Lung (tissue), 11 donors: ENCODE measurements at regions not wholly inside any gene's neighbourhood (a gene's known extent, or its start where the extent isn't known, plus 50 kb on each side); places are given as distances from the start of the nearest gene placed in this dataset.

ENCODE experiments used
- ATAC-seq: fragments of 200-7000 bp; cut with Tn5 transposase; one replicate; pipeline ENCODE4 v1.9.1; 2020; ENCODE audit warnings: moderate number of reproducible peaks; ENCODE audit not compliant: insufficient read depth, low FRiP score
- DNase-seq, 3 donors: peaks; one replicate each; pipeline ENCODE4 v3.0.0-alpha.2; 2013 to 2017
- H3K27ac ChIP-seq, 2 donors: one replicate each; pipeline ENCODE4 v1.5.1; 2013; ENCODE audit warnings: mild to moderate bottlenecking in 2 of 2, moderate library complexity in 2 of 2, control low read depth in 1 of 2, inconsistent platforms in 1 of 2, low read depth in 1 of 2, low read length in 1 of 2
- H3K27me3 ChIP-seq, 3 donors: one replicate each; pipeline ENCODE4 v1.5.1; 2013; ENCODE audit warnings: low read length in 2 of 3; ENCODE audit not compliant: control insufficient read depth in 3 of 3, insufficient read depth in 3 of 3
- H3K36me3 ChIP-seq, 4 donors: one replicate each; pipeline ENCODE4 v1.5.1; 2013; ENCODE audit warnings: low read length in 4 of 4, mild to moderate bottlenecking in 1 of 4, moderate library complexity in 1 of 4; ENCODE audit not compliant: control insufficient read depth in 4 of 4, insufficient read depth in 4 of 4
- H3K4me1 ChIP-seq, 5 donors: one replicate each; pipeline ENCODE4 v1.5.1; 2013; ENCODE audit warnings: low read length in 5 of 5, mild to moderate bottlenecking in 2 of 5, moderate library complexity in 1 of 5; ENCODE audit not compliant: control insufficient read depth in 5 of 5, insufficient read depth in 5 of 5
- H3K4me3 ChIP-seq: one replicate; pipeline ENCODE4 v1.5.1; 2013; ENCODE audit warnings: mild to moderate bottlenecking, control low read depth, moderate library complexity
- H3K9ac ChIP-seq, 2 donors: one replicate each; pipeline ENCODE4 v1.5.1; 2013; ENCODE audit warnings: low read length in 2 of 2, control low read depth in 1 of 2; ENCODE audit not compliant: insufficient read depth in 1 of 2
- H3K9me3 ChIP-seq, 4 donors: one replicate each; pipeline ENCODE4 v1.5.1; 2013; ENCODE audit warnings: low read length in 3 of 4, mild to moderate bottlenecking in 1 of 4, moderate library complexity in 1 of 4; ENCODE audit not compliant: control insufficient read depth in 4 of 4, insufficient read depth in 3 of 4
- WGBS, 2 donors: extraction: QIAGEN DNeasy Blood & Tissue Kit; methylation state at CpG; one replicate each; pipeline ENCODE4 v1.1.7; 2013; 5-methylcytosine and 5-hydroxymethylcytosine counted together
- TF ChIP-seq, protein P1 (sequence below): IDR thresholded peaks from 2 replicates; pipeline ENCODE4 v1.5.1; 2012; ENCODE audit warnings: mild to moderate bottlenecking; ENCODE audit errors: control extremely low read depth, extremely low read depth
- donor health status: control.
- donor health status: control.
- donor health status: Bipolar disorder and iron deficiency.
- donor health status: healthy.
- donor health status: DM: yes; HTN: yes; CAD: no.

DNA sequence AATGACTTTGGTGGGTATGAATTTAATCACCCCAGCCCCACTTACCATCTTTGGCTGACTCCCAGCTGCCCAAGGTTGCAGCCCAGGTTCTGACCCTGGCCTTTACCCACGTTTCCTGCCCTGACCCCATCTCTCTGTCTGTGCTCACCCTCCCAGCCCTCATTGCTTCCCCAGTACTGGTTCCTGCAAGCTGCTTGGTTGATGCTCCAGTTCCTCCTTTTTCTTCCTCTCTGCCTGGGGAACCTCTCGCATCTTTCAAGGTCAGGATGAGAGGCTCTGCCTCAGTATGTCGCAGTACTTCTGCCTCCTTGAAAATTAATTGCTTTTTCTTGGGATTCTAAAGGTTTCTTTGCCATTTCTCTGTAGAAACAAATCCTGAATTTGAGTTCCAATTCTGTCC lies 263.8 kb upstream of the ZNF32 start:
- Histone ChIP-seq H3K27me3 (no peaks in the 10 kb centered on the region), H3K4me1 (peaks cover 2 to 12% (median 4%) of the 10 kb centered on the region in 5 donors), H3K9ac (no peak overlapping the region), H3K36me3 (no peaks in the 10 kb centered on the region), H3K27ac (no peak overlapping the region), H3K9me3 (no peaks in the 10 kb centered on the region), H3K4me3 (no peak overlapping the region)
- TF ChIP-seq, protein P1, sequence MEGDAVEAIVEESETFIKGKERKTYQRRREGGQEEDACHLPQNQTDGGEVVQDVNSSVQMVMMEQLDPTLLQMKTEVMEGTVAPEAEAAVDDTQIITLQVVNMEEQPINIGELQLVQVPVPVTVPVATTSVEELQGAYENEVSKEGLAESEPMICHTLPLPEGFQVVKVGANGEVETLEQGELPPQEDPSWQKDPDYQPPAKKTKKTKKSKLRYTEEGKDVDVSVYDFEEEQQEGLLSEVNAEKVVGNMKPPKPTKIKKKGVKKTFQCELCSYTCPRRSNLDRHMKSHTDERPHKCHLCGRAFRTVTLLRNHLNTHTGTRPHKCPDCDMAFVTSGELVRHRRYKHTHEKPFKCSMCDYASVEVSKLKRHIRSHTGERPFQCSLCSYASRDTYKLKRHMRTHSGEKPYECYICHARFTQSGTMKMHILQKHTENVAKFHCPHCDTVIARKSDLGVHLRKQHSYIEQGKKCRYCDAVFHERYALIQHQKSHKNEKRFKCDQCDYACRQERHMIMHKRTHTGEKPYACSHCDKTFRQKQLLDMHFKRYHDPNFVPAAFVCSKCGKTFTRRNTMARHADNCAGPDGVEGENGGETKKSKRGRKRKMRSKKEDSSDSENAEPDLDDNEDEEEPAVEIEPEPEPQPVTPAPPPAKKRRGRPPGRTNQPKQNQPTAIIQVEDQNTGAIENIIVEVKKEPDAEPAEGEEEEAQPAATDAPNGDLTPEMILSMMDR: no peak
- no peak for DNase-seq
- no peak for ATAC-seq
- 58 to 75% methylated on average over 3 of the region's 3 CpGs for WGBS, 2 donors

DNA sequence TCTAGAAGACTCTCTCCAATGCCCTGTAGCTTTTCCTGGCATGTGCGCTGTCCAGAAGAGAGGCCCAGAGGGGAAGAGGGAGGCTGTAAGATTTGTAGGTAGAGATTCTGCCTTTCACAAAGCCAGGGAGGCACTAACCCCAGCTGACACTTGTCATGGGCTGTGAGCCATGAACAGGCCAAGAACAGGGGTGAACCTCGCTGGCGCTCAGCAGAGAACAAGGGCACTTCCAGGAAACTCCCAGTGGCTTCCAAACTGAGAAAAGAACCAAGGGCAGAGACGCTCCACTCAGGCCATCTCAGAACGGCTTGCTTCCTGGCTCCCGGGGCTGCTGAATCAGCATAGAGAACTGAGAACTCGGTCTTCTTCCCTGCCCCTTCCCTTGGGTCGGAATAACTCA lies 257.8 kb upstream of the ZNF32 start:
- Histone ChIP-seq H3K27me3 (peaks cover 0 to 3% (median 0%) of the 10 kb centered on the region in 3 donors), H3K4me1 (peaks cover 0 to 41% (median 16%) of the 10 kb centered on the region in 5 donors), H3K36me3 (no peaks in the 10 kb centered on the region), H3K27ac (peak overlapping the region in 1 of 2 donors; percentile 15), H3K9me3 (peaks cover 0 to 3% (median 0%) of the 10 kb centered on the region in 4 donors), H3K9ac (peak overlapping the region in 1 of 2 donors; percentile 17), H3K4me3 (no peak overlapping the region)
- TF ChIP-seq, protein P1: no peak
- DNase-seq (peak; percentile 21 to 33 (median 28)), ATAC-seq (no peak)
- WGBS, 2 donors: 47 to 51% methylated on average over 8 of the region's 8 CpGs

DNA sequence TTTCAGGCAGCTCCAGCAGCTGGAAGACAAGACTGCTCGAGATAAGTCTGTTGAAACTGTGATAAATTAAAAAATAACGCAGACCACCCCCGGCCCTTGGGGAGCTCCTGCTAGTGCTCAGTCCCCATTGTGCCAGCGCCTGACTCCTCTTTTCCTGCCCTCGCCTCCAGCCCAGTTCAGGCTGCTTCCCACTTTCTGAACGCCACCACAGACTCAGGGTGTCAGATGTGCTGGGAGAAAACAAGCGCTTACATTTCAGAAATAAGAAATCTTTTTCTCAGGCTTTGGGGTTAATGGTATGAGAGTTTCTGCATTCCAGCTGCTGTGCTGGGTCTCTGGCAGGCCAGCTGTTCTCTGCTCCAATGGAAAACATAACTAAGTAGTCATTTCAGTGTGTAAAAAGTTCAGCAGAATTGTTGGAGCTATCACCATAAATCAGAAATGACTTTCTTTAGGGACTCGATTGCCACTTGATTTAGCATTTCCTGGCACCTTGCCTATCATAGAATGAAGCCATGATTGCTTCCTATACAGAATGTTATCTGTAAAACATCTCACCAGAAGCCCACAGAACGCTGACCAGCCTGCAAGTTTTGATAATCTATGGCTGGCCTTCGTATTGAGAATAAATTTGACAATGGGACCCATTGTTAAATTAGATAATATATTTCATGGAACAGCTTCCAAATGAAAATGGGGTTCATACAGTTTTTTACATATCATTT lies 257.0 kb upstream of the ZNF32 start:
- Histone ChIP-seq H3K9ac (no peak overlapping the region), H3K9me3 (peaks cover 0 to 3% (median 0%) of the 10 kb centered on the region in 4 donors), H3K36me3 (no peaks in the 10 kb centered on the region), H3K4me3 (no peak overlapping the region), H3K27ac (peak overlapping the region in 1 of 2 donors; percentile 57), H3K27me3 (peaks cover 0 to 3% (median 0%) of the 10 kb centered on the region in 3 donors), H3K4me1 (peaks cover 0 to 37% (median 16%) of the 10 kb centered on the region in 5 donors)
- 26 to 28% methylated on average over 10 of the region's 10 CpGs for WGBS, 2 donors
- TF ChIP-seq, protein P1: no peak
- DNase-seq (peak; percentile 80 to 94 (median 92)), ATAC-seq (no peak)
